ENCODE measurements at regions not wholly inside any gene's neighbourhood (a gene's known extent, or its start where the extent isn't known, plus 50 kb on each side); places are given as distances from the start of the nearest gene placed in this dataset.

DNA sequence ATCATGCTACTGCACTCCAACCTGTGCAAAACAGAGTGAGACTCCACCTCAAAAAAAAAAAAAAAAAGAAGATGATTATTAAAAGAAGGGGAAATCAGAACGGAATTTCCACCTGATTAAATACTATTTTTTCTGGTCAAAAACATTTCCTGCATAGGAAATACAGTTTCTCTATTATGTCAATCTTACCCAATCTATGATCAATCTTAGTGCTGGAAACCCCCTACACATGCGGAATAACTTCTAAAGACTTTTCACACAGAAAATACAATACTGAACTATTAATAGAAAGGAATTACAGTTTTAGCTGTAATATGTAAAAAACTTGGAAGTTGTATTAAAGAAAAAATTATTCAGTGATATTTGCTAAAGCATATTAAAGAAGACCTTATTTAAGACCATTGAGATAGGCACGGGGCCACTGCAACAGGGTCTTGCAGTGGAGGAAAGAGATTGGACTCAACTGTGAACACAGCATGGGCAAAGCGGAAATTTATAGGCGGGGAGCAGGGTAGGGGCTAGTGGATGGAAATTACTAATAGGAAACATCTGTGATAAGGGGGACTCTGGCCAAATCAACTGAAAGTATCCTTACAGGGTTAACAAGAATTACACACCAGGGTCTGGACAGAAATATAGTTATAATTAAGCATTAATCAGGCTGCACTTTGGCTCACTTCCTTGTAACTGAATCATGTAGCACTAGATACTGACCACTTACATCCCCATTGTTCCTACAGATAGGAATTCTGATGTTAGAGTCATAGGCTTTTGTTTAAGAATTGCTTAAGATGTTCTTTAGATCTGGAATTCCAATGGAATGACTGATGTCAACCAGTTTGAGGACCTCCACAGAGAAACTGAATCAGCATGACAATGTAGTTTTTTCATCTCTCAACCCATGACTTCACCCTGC lies 411.5 kb upstream of the DDI1 start:
- no peak for TF ChIP-seq GATA3 (IDR thresholded peaks at IDR 0.05; ENCODE audit: low read depth, low read length)
- TF ChIP-seq GATA2 (IDR thresholded peaks at IDR 0.05; ENCODE audit: low read depth, low read length) = no peak
